GM18511 (cell line): ENCODE measurements at regions not wholly inside any gene's neighbourhood (a gene's known extent, or its start where the extent isn't known, plus 50 kb on each side); places are given as distances from the start of the nearest gene placed in this dataset.

Experiments
- ATAC-seq: cut with Tn5 transposase; IDR thresholded peaks from one replicate; pipeline ENCODE4 v1.9.1; 2021; ENCODE audit warnings: mild to moderate bottlenecking, moderate library complexity; ENCODE audit not compliant: unreplicated experiment

DNA sequence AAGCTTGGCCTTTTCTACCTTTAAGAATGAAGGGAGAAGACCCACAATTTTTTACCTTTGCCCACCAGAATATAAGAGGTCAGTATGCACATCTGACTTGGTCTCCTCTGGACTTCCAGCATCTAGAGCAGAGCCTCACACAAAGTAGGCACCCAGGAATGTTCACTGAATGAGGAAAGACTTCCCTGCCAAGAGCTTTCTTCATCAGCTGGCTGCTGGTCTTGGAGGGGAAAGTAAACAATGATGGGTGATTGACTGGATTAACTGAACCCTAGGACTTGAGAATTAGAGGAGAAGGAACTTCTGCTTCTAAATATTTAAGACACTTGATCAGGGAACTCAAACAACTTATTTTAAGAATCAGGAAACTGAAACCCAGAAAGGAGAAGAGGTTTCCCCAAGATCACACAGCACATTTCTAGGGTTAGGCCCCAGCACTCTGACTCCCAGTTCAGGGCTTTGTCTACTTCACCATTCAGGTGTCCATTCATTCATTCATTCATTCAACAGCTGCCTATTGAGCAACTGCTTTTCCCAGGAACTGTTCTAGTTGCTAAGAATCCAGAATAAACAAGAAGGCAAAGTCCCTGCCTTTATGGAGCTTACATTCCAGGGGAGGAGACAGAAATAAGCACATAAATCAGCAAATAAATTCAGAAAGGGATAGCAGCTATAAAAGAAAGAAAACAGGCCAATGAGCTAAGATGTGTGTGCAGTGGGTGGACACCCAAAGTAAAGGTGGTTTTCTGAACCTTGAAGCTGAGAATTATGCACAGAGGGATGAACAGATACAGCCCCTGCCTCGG is 216.9 kb upstream of the LRFN2 start:
- ATAC-seq, result no peak

DNA sequence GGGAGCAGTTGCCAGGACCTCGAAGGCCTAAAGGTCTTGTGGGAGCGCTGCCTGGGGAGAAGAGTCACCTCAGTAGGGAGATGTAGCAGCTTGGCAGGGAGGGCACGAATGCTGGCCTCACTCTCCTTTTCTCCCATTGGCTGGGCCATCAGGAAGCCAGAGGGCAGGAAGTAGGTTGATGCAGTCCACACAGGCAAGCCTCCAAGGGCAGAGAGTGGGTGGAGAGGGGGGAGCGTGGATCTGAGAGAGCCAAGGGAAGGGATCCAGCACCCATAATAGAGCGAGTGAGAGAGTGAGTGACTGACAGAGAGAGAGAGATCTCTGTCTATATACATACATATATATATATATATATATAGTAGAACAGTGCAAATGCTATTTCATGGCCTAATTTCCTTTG is 215.3 kb upstream of the LRFN2 start:
- ATAC-seq, result no peak

DNA sequence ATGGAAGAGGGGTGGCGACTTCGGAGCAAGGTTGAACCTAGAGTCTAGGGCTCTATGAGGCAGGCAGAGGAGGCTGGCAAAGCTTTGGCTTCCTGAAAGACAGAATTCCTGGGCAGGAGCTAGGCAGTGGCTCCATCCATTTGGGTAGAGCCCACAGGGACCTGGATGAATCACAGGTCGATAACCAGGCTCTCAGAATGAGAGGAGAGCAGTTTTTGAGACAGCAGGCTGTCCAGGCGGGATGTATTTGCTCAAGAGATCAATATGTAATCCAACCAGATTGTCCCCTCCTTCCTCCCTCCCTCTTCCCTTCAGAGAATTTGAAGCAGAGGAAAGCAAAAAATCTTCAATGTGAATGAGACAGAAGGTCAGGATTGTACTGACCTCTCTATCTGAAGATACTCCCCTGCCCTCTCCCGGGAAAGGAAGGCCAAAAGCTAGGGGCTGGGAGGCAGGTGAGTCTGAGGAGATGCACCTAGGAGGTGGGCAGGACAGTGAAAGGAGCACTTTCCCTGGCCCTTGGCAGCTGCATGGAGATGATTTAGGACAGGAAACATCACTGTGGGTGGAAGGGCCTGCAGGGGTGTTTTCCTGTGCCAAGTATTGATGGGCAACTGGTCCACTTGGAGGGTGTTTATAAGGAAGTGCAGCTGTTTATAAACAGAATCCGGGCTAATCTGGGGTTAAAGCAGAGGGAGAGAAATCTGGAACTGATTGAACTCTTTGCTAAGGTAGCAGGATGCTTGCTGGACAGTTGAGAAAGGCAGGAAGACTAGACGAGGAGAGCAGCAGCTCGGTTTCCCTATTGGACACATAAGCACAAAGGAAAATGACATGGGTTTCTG is 212.4 kb upstream of the LRFN2 start:
- ATAC-seq, result no peak

DNA sequence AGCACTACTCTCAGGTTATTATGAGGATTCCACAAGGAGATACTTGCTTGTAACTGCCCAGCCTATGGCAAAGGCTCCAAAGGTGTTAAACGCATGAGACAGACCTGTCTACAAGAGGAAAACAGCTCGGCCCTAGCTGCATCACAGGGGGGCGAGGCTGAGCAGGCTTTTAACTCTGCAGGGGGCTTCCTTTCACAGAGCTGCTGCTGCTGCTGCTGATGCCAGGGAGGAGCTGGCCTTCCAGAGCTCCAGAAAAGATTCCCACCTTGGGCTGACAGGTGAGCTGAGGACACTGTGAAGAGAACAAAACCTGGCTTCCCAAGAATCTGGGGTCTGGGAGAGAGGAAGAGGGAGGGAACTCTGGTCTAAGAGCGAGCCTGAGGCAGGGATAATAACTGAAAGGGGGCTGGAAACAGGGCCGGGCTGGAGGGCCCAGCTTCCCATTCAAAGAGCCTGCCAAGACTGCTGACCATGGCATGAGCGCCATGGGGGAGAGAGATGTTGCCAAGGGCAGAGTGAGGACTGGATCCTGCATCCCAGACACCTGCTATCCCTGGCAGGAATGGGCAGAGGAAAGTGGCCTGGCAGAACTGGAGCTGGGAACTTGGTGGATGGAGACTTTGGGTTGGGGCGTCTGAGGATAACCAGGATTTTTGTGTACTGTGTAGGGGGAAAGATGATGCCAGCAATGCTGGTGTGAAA is 211.1 kb upstream of the LRFN2 start:
- no peak for ATAC-seq

DNA sequence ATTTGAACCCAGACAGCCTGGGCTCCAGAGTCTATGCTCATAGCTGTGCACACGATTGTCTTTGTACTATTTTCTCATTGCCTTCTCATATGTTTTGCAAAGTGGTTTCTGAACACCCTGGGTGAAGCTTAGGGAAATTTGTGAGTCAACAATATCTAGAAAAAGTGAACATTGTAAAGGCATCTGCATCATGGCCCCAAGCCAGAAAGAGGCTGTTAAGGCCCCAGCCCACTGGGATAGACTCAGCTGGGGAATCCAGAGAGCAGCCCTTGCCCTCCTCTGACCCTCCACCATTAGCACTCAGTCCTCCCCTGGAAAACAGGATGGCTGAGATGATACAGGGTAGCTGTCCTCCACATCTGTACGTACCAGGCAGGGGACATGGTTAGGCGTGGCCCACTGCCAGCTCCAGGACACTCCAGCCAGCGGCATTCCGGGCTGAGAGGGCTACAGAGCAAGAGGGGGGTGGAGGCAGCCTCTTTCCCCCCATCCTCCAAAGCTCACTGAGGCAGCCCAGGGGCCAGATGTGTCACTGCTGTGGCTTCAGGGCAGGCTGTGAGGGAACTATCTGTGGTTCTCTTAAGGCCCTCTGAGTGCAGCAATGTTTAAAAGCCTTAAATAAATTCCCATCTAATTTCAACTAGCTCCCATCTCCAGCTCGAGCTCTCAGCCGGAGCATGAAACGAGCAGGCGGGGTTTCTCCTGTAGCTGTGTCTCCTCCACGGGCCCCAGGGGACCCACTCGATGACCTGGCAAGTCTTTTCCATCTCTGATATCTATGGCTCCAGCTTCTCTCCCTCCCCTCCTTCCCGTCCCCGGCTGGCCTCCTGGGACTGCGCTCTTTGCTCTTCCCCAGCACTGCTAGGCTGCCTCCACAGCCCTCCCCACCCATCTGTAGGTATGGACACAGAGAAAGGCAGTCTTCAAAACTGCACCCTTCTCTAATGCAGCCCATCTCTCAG is 209.4 kb upstream of the LRFN2 start:
- no peak for ATAC-seq

DNA sequence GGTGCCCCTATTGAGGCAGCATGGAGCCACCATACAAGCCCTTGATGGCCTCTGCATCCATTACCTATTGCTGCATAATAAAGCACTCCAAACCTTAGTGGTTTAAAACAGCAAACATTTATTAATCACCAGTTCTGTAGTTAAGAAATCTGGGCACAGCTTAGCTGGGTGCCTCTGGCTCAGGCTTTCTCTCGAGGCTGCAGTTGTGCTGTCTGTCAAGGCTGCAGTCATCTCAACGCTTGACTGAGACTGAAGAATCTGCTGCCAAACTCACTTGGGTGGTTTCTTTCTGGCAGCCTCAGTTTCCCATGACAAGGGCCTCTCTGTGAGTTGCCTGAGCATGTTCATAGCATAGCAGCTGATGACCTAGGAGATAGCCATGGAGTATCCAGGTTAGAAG is 207.4 kb upstream of the LRFN2 start:
- no peak for ATAC-seq

DNA sequence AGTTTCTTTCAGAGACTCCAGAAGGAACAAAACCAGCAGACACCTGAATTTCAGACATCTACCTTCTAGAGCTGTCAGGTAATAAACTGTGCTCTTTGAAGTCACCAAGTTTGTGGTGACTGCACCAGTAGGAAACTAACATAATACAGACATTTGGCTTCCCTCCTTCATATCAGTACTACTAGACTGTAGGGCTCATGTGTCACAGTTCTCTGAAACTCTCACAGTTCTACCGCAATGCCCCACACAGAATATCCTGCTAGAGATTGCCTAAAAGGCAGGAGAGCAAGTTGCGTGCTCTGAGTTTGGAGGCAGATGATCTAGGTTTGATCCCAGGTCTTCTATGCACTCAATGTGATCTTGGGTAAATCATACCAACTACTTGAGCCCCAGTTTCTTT is 205.0 kb upstream of the LRFN2 start:
- ATAC-seq, result no peak

DNA sequence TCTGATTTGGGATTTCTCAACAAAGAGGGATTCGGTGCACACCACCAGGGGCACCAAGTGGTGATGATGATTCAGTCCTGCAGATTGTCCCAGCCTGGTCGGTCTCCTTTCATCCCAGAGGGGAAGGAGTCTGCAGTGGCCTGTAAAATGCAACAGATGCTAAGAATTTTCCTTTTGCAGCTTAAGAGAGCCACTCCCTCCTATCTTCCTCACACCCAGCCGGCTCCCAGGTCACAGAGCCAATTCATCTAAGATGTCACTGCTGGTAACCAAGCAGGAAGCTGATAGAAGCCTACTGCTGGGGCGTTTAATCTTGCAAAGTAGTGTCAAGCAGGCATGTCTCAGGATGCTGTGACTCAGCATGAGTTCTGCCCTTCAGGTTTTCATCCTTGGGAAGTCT is 203.8 kb upstream of the LRFN2 start:
- ATAC-seq, result no peak

DNA sequence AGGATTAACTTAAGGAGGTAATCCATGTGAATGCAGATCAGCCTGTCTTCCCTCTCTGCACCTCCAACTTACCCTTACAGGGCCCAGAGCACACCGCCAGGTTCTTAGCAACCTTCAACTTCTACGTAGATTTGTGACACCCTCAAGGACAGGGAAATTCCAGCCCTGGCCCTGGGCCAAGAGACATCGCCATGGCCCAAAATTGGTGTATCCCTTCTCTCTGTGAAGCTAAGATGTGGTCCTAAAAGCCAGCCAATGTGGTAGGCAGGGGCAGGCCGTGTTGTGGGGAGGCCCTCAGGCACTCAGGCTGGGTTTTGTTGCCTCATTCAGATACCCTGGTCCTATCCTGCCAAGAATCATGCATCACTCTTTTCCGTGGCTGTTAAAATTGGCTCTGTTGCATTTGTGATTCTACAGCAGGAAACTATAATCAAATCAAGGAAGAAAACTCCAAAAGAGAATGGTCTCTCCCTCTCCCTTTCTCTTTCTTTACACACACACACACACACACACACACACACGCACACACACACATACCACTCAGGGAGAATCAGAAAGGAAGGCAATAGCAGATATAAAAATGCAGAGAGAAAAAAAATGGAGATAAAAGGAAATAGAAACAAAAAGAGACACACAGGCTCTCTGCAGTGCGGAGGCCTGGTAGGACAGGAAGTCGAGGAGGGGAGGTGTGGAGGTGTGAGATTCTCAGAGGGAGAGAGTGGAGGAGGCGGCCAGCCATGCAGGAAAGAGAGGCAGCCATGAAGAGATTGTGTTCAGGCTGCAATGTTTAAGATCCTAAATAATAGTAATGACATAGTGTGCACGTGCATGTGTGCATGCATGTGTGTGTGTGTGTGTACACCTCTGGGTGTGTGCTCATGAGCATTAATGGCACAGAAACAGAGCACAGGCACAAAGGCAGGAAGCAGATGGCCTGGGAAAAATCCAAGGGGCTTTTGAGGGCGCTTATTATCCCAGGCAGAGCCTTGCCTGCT is 201.8 kb upstream of the LRFN2 start:
- ATAC-seq, result peak; percentile 66

DNA sequence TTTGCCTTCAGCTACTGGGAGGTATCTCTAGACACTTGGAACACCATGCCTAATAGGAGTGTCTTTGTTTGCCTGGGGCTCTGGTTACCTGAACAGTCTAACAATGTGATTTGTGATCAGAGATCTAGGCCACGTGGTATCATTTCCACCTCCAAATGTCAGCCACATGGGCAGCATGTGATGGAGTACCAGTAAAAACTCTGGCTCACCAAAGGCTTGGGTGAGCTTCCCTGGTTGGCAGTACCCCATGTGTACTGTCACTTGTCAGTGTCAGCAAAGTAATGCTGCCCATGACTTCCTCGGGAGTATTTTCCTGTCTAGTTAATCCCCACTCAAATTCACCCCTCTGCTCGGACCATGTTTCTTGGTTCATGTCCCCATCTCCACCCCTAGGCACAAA is 195.2 kb upstream of the LRFN2 start:
- no peak for ATAC-seq

DNA sequence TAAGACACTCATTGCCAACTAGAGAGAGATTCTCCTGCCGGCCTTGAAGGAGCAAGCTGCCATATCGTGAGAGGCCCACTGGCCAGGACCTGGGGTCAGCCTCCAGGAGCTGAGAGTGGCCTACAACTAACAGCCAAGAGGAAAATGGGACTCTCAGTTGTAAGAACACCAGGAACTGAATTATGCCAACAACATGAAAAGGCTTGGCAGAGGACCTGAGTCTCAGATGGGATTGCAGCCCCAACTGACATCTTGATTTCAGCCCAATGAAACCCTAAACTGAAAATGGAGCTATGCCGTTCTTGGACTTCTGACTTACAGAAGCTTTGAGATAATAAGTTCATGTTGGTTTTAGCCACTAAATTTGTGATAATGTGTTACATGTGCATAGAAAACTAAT is 193.5 kb upstream of the LRFN2 start:
- ATAC-seq, result no peak

DNA sequence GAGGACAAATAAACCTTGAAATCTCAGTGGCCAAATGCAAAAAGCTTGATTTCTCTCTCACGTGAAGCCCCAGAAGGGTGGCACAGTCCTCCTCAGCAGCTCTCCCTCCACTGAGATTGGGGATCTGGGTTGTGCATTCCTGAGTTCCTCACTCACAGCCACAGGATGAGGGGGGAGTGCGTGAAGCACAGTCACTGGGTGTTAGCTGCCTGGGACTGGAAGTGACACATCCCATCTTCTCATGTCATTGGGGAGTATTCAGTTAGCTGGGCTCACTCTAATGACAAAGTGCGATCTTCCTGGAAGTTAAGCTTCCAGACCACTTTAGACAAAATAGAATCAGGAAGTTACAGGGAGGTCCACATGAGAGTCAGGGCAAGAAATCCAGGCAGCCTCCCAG is 192.2 kb upstream of the LRFN2 start:
- no peak for ATAC-seq

DNA sequence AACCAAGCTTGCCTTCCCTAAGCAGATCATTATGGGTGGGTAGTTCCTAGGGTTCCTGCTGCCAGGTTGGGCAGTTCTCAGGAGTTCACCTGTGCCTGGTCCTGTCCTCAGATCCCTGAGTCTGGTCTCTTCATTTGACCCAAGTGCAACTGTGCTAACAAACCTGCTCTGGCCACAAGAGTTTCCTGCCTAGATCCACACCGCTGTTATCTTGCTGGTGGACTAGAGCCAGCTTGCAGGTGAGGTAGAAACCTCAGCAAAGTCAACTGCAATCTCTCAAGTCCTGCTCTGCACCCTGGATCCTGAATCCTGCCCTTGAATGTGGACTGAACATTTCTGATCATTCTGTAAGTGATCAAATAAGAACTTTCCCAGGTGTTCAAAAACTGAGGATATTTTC is 191.8 kb upstream of the LRFN2 start:
- no peak for ATAC-seq

DNA sequence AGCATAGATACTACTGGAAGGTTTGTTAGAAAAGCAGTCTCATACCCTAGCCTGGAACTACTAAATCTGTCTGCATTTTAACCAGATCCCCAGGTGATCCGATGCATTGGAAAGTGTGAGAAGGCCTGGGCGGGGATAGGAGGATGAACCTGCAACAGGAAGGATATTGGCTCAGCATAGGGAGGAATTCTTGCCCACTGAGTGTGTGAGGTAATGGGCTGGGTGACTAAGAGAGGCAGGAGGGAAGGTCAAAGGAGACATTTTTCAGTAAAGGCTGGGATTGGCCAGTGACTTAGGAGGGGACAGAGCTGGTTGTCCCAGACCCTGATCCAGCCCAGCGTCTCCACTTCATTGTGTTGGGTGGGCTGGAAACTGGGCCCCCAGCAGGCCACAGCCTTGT is 191.0 kb upstream of the LRFN2 start:
- ATAC-seq, result no peak

DNA sequence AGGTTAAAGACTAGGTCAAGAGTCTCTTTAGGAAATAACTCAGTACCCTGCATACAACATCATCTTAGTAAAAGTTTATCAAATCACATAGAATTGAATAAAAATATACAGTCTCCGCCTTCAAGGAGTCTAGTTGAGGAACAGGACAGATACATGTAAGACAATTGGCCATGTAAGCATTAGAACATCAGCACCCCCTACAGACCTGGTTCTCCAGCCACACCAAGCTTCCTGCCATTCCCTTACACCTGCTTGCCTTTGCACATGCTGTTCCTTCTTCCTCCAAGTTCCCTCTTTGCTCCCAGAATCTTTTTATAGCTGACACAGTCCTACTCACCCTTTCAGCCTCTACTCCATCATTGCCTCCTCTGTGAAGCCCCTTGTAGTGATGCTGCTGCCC is 187.8 kb upstream of the LRFN2 start:
- no peak for ATAC-seq

DNA sequence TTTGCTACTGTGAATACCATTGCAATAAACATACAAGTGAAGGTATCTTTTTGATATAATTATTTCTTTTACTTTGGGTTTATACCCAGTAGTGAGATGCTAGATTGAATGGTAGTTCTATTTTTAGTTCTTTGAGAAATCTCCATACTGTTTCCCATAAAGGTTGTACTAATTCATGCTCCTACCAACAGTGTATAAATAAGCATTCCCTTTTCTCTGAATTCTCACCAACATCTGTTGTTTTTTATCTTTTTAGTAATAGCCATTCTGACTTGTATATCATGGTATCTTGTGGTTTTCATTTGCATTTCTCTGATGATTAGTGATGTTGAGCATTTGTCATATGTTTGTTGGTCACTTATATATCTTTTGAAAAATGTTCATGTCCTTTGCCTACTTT is 183.6 kb upstream of the LRFN2 start:
- no peak for ATAC-seq

DNA sequence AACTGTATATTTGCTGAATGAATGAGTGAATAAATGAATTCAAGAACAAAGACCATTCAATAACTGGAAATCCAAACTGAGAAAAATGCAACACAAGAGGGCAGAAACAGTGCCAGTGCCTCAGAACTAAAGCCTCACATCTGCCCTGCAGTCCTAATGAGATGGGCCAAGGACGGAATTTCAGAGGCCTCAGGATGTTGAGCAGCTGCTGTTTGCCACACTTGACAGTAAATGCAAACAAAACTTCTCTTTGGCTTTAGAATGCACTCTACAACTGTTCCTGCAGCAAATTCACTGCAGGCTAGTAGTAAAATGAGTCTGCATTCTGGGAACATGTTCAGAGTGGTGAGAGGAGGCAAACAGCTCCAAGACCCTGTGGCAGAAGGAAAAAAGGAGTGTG is 177.6 kb upstream of the LRFN2 start:
- no peak for ATAC-seq

DNA sequence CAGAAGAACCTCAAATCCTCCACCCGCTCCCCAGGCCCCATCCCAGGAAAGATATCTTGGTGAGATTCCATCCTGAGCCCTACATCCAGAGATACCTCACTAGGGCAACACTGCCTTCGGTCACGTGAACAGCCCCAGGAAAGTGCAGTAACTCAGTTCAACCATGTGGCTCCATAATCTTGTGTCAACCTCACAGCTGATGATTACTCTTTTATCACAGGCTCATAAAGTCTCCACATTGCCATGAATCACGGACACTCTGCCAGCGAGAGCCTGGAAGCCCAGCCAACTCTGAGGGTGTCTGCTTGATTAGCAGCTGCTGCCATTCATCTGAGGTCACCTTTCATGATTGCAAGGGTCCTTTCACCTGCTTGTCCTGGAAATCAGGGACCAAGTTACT is 175.8 kb upstream of the LRFN2 start:
- no peak for ATAC-seq

DNA sequence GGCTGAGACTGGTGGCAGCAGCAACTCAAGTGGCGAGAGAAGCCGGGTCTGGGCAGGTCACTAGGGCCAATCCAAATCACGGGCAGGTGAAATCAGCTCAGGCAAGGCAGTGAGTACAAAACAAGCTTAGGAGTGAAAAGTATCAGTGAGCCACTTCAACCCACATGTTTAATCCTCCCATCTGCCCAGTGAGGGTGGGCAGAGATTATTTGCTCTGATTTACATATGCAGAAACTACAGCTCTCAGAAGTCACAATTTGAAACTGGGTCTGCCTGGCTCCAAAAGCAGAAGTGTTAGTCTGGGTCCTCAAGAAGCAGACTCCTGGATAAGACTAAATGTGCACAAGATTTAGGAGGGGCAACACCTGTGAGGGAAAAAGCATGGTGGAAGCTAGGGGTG is 173.7 kb upstream of the LRFN2 start:
- ATAC-seq, result no peak
